GM13976 (cell line): ENCODE measurements at regions not wholly inside any gene's neighbourhood (a gene's known extent, or its start where the extent isn't known, plus 50 kb on each side); places are given as distances from the start of the nearest gene placed in this dataset.

Experiments used
- DNase-seq: peaks from one replicate; pipeline ENCODE4 v3.0.0; 2012; ENCODE audit warnings: low spot score
- CTCF ChIP-seq: IDR thresholded peaks from 2 replicates; pipeline ENCODE4 v1.5.1; 2012; ENCODE audit warnings: borderline replicate concordance, mild to moderate bottlenecking; ENCODE audit not compliant: insufficient read depth; ENCODE audit errors: extremely low read depth, missing control alignments, control extremely low read depth
- in situ Hi-C: fragments of 300-500 bp; cut with MboI; formaldehyde crosslinking; loops from one replicate; pipeline ENCODE4 v1.12.0; 2022; ENCODE audit warnings: low sequenced_read_pairs, mixed read lengths, inconsistent platforms; ENCODE audit not compliant: unreplicated experiment

DNA sequence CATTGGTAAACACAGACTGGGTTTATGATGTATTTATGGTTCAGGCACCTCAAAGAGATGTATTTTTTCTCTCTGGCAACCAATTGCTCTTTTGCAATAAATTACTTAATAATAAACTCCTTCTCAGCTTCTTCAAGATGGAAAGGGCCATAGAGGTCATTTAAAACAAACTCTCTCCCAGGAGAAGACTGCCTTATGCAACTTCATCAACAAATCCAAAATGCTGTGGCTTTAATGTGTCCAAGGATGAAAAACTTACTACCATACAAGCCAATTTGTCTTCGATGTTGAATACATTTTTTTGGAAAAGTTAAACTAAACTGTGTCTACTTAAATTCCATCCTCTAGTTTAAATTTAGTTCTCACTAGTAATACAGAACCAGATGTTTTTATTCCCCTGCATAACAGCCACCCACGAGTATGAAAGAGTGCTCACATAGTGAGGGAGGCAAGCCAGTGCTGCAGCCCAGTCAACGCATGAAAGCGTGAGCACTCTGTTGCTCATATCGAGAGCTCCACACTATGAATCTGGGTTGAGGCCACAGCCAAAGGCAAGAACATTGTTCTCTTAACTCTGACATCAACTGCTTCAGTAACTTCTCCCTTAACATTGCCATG, 761.3 kb upstream of the GRM7 start:
- no peak for TF ChIP-seq CTCF
- no peak for DNase-seq
- in situ Hi-C loops = no loop called here

- no peak for TF ChIP-seq CTCF
- in situ Hi-C loops = no loop called here
- no peak for DNase-seq
These were observed 755.7 kb upstream of the GRM7 start for GRCh38 chr3:6105187-6105586.

GRCh38 chr3:6108957-6109356, 752.0 kb upstream of the GRM7 start:
- no peak for TF ChIP-seq CTCF
- DNase-seq = no peak
- in situ Hi-C loops = no loop called here

DNA sequence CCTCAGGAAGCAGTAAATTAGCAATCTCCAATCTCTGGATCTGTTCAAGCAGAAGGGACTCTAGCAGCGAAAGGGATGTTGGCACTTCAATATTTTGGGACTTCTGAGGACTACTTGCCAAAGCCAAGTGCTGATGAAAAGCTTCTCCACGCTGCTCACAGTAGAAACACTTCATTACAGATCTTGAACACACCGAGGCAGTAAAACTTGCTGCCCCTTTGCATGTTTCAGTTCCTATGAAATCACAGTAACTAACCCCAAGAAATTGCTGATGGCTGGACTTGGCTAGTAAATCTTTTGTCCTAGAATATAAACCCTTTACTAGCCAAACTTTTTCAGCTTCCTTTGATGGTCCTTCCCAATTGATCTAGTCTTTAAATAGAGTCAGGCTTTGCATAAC, 750.5 kb upstream of the GRM7 start:
- TF ChIP-seq CTCF = no peak
- no peak for DNase-seq
- in situ Hi-C loops = no loop called here

DNA sequence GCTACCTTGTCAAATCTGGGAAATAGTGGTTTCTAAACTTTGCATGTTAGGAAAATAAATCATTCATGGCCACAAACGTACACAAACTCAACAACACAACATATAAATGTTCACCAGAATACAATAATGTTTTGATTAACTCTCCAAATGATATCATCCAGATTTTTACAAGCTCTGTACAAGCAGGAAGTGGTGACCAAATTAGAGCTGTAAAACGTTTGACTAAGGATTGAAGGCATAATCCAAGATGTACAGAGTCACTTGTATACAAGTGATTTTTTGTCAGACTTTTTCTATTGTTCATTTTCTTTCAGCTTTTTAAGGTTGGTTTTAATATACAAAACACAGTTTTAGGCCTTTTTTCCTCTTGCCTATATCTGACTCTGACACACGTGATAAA, 748.4 kb upstream of the GRM7 start:
- DNase-seq = no peak
- no peak for TF ChIP-seq CTCF
- in situ Hi-C loops = no loop called here

GRCh38 chr3:6113338-6113737, 747.6 kb upstream of the GRM7 start:
- in situ Hi-C loops = no loop called here
- DNase-seq = no peak
- no peak for TF ChIP-seq CTCF

GRCh38 chr3:6119367-6119766, 741.5 kb upstream of the GRM7 start:
- no peak for DNase-seq
- in situ Hi-C loops = no loop called here
- no peak for TF ChIP-seq CTCF
